HG03558 (cell line): ENCODE measurements at regions not wholly inside any gene's neighbourhood (a gene's known extent, or its start where the extent isn't known, plus 50 kb on each side); places are given as distances from the start of the nearest gene placed in this dataset.
"Not testable (repeated sequence)": the region's sequence is repeated elsewhere in the genome, so short reads cannot be mapped to it uniquely, and the experiment has no call there.

ENCODE experiments used
- ATAC-seq: cut with Tn5 transposase; IDR thresholded peaks from one replicate; pipeline ENCODE4 v1.9.1; 2021; ENCODE audit warnings: moderate number of reproducible peaks; ENCODE audit not compliant: unreplicated experiment; ENCODE audit errors: extremely low read depth

- ATAC-seq, result no peak
Observed at GRCh38 chr14:43898687-43899086, 608.4 kb downstream of the FSCB start.

GRCh38 chr14:43896044-43896443, 611.0 kb downstream of the FSCB start:
- no peak for ATAC-seq

GRCh38 chr14:43894534-43894933, 612.5 kb downstream of the FSCB start:
- no peak for ATAC-seq

- no peak for ATAC-seq
Observed at GRCh38 chr14:43887523-43887922, 619.6 kb downstream of the FSCB start.

GRCh38 chr14:43877351-43877960, 629.6 kb downstream of the FSCB start:
- no peak for ATAC-seq

- no peak for ATAC-seq
Observed at GRCh38 chr14:43872752-43873655, 634.1 kb downstream of the FSCB start.

GRCh38 chr14:43872222-43872621, 634.9 kb downstream of the FSCB start:
- no peak for ATAC-seq

GRCh38 chr14:43858981-43859380, 648.1 kb downstream of the FSCB start:
- ATAC-seq, result no peak

- ATAC-seq, result no peak
Observed at GRCh38 chr14:43855556-43855955, 651.5 kb downstream of the FSCB start.

- no peak for ATAC-seq
Observed at GRCh38 chr14:43853541-43853940, 653.5 kb downstream of the FSCB start.

GRCh38 chr14:43803076-43803689, 703.9 kb downstream of the FSCB start:
- ATAC-seq, result no peak

- no peak for ATAC-seq
Observed at GRCh38 chr14:43795600-43796228, 711.4 kb downstream of the FSCB start.

GRCh38 chr14:43793579-43793978, 713.5 kb downstream of the FSCB start:
- no peak for ATAC-seq

GRCh38 chr14:43792980-43793379, 714.1 kb downstream of the FSCB start:
- no peak for ATAC-seq

GRCh38 chr14:43790681-43791080, 716.4 kb downstream of the FSCB start:
- no peak for ATAC-seq

GRCh38 chr14:43789458-43789857, 717.6 kb downstream of the FSCB start:
- no peak for ATAC-seq

- no peak for ATAC-seq
Observed at GRCh38 chr14:43786066-43786762, 720.9 kb downstream of the FSCB start.

- ATAC-seq, result not testable (repeated sequence)
Observed at GRCh38 chr14:43784432-43784831, 722.7 kb downstream of the FSCB start.

GRCh38 chr14:43778937-43779639, 728.0 kb downstream of the FSCB start:
- ATAC-seq, result no peak

GRCh38 chr14:43778570-43778936, 728.5 kb downstream of the FSCB start:
- no peak for ATAC-seq
